GM23338 (cell line): ENCODE measurements at regions not wholly inside any gene's neighbourhood (a gene's known extent, or its start where the extent isn't known, plus 50 kb on each side); places are given as distances from the start of the nearest gene placed in this dataset.

Source experiments
- ATAC-seq: fragments of 200-7000 bp; cut with Tn5 transposase; 3 replicates; pipeline ENCODE4 v1.9.1; 2020
- DNase-seq: peaks from one replicate; pipeline ENCODE4 v3.0.0-alpha.2; 2015; ENCODE audit warnings: low spot score
- H2AFZ ChIP-seq: fragments of 200-600 bp; sonication (generic); 2 replicates; pipeline ENCODE4 v1.8.0; 2016; ENCODE audit warnings: antibody characterized with exemption, mild to moderate bottlenecking, moderate library complexity
- H3F3A ChIP-seq: fragments of 200-600 bp; sonication (generic); replicated peaks from 2 replicates; pipeline ENCODE4 v1.8.0; 2017; ENCODE audit warnings: antibody characterized with exemption, mixed run types, low read depth
- H3K27ac ChIP-seq: fragments of 200-600 bp; sonication (generic); 2 replicates; pipeline ENCODE4 v1.6.1; 2016; ENCODE audit warnings: low read depth
- H3K27me3 ChIP-seq: fragments of 200-600 bp; sonication (generic); 2 replicates; pipeline ENCODE4 v1.8.0; 2016; ENCODE audit warnings: mild to moderate bottlenecking, mixed run types, moderate library complexity; ENCODE audit not compliant: insufficient read depth
- H3K36me3 ChIP-seq: fragments of 200-600 bp; sonication (generic); 2 replicates; pipeline ENCODE4 v1.8.0; 2016; ENCODE audit warnings: mild to moderate bottlenecking; ENCODE audit not compliant: insufficient read depth
- H3K4me1 ChIP-seq: fragments of 200-600 bp; sonication (generic); 2 replicates; pipeline ENCODE4 v1.8.0; 2016; ENCODE audit warnings: mild to moderate bottlenecking, moderate library complexity; ENCODE audit not compliant: insufficient read depth
- H3K4me2 ChIP-seq: fragments of 200-600 bp; sonication (generic); 2 replicates; pipeline ENCODE4 v1.7.1; 2017; ENCODE audit warnings: mixed run types
- H3K4me3 ChIP-seq: fragments of 200-600 bp; sonication (generic); 2 replicates; pipeline ENCODE4 v1.6.1; 2016; ENCODE audit warnings: mixed run types
- H3K79me2 ChIP-seq: fragments of 200-600 bp; sonication (generic); replicated peaks from 2 replicates; pipeline ENCODE4 v1.8.0; 2017; ENCODE audit warnings: mild to moderate bottlenecking; ENCODE audit not compliant: insufficient read depth
- H3K9me2 ChIP-seq: fragments of 200-600 bp; sonication (generic); 2 replicates; pipeline ENCODE4 v1.8.0; 2017; ENCODE audit not compliant: insufficient read depth
- H4K20me1 ChIP-seq: fragments of 200-600 bp; sonication (generic); replicated peaks from 2 replicates; pipeline ENCODE4 v1.8.0; 2017; ENCODE audit warnings: mild to moderate bottlenecking; ENCODE audit not compliant: insufficient read depth
- H3K27ac Mint-ChIP-seq: 2 replicates; pipeline ENCODE4 v1.8.0; 2020; ENCODE audit warnings: inconsistent platforms, mild to moderate bottlenecking, moderate library complexity, mixed read lengths
- H3K27me3 Mint-ChIP-seq: 3 replicates; pipeline ENCODE4 v1.8.0; 2022; ENCODE audit warnings: low read depth, mild to moderate bottlenecking, moderate library complexity, mixed read lengths, inconsistent platforms; ENCODE audit not compliant: insufficient read depth, poor library complexity
- H3K36me3 Mint-ChIP-seq: 3 replicates; pipeline ENCODE4 v1.8.0; 2021; ENCODE audit warnings: low read depth, mild to moderate bottlenecking, inconsistent platforms, moderate library complexity, mixed read lengths
- H3K4me1 Mint-ChIP-seq: 3 replicates; pipeline ENCODE4 v1.8.0; 2020; ENCODE audit warnings: mild to moderate bottlenecking, inconsistent platforms, mixed read lengths
- H3K4me3 Mint-ChIP-seq: 3 replicates; pipeline ENCODE4 v1.8.0; 2021; ENCODE audit warnings: moderate library complexity, mild to moderate bottlenecking, inconsistent platforms, mixed read lengths
- H3K9me3 Mint-ChIP-seq: 3 replicates; pipeline ENCODE4 v1.8.0; 2020; ENCODE audit warnings: moderate library complexity, mild to moderate bottlenecking, inconsistent platforms, mixed read lengths
- CREB1 ChIP-seq: fragments of 250-450 bp; sonication (Bioruptor Pico); IDR thresholded peaks from 2 replicates; pipeline ENCODE4 v1.5.0; 2020; ENCODE audit warnings: low read depth, mild to moderate bottlenecking, moderate library complexity
- EZH2 ChIP-seq: fragments of 200-600 bp; sonication (generic); IDR thresholded peaks from one replicate; pipeline ENCODE4 v1.8.0; 2017; ENCODE audit warnings: antibody characterized with exemption, mild to moderate bottlenecking, low read depth; ENCODE audit not compliant: unreplicated experiment
- EZH2phosphoT487 ChIP-seq: fragments of 200-600 bp; sonication (generic); IDR thresholded peaks from one replicate; pipeline ENCODE4 v1.8.1; 2018; ENCODE audit warnings: antibody characterized with exemption; ENCODE audit not compliant: unreplicated experiment
- JUNB ChIP-seq: IDR thresholded peaks from one replicate; pipeline ENCODE4 v1.6.1; 2016; ENCODE audit warnings: antibody characterized with exemption; ENCODE audit not compliant: unreplicated experiment
- NANOG ChIP-seq: IDR thresholded peaks from 2 replicates; pipeline ENCODE4 v1.6.1; 2016; ENCODE audit warnings: antibody characterized with exemption, borderline replicate concordance
- POLR2AphosphoS5 ChIP-seq: IDR thresholded peaks from 2 replicates; pipeline ENCODE4 v1.6.1; 2016; ENCODE audit warnings: antibody characterized with exemption, low read depth
- STAT1 ChIP-seq: IDR thresholded peaks from one replicate; pipeline ENCODE4 v1.6.1; 2016; ENCODE audit warnings: antibody characterized with exemption; ENCODE audit not compliant: unreplicated experiment
- ZNF114 ChIP-seq: fragments of 250-450 bp; sonication (Bioruptor Pico); IDR thresholded peaks from 2 replicates; pipeline ENCODE4 v1.5.0; 2020; ENCODE audit warnings: mild to moderate bottlenecking, moderate library complexity
- ZNF331 ChIP-seq: fragments of 250-450 bp; sonication (Bioruptor Pico); IDR thresholded peaks from 2 replicates; pipeline ENCODE4 v1.5.0; 2020; ENCODE audit warnings: low read depth, mild to moderate bottlenecking, moderate library complexity
- TF ChIP-seq, protein P1 (sequence below): fragments of 250-450 bp; sonication (Bioruptor Pico); IDR thresholded peaks from 2 replicates; pipeline ENCODE4 v1.5.0; 2020; ENCODE audit warnings: mild to moderate bottlenecking, moderate library complexity
- TF ChIP-seq, protein P2 (sequence below), 2 experiments: fragments of 200-600 bp in 1 of 2; sonication (generic) in 1 of 2; conservative IDR thresholded peaks; 2 replicates each; pipeline versions ENCODE4 v1.5.1 to v1.6.1; 2016 to 2017; ENCODE audit warnings: antibody characterized with exemption in 2 of 2, low read depth in 2 of 2, mild to moderate bottlenecking in 2 of 2, moderate library complexity in 1 of 2
- TF ChIP-seq, protein P3 (sequence below): IDR thresholded peaks from one replicate; pipeline ENCODE4 v1.6.1; 2018; ENCODE audit warnings: antibody characterized with exemption; ENCODE audit not compliant: unreplicated experiment
- TF ChIP-seq, protein P4 (sequence below): IDR thresholded peaks from 2 replicates; pipeline ENCODE4 v1.6.1; 2016; ENCODE audit warnings: antibody characterized with exemption

DNA sequence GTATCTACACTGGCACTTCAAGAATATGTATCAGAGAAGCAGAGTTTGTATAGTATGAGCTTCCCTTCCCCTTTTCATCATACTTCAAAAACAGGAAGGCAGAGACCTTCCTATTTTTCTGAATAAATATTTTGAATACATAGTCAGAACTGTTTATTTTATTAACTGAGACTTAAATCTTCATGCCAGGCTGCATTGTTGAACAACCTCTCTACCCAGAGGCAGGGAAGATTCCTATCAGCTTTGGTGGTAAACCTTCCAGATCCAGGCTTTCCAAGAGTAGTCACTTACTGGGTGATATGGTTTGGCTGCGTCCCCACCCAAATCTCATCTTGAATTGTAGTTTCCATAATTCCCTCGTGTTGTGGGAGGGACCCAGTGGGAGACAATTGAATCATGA is 217.4 kb upstream of the ATP11B start:
- Histone ChIP-seq H4K20me1 (no peaks in the 10 kb centered on the region), H3K4me2 (no peak overlapping the region), H3F3A (no peaks in the 10 kb centered on the region), H2AFZ (no peak overlapping the region), H3K27ac (no peak overlapping the region), H3K36me3 (no peaks in the 10 kb centered on the region), H3K27me3 (no peaks in the 10 kb centered on the region), H3K4me3 (no peak overlapping the region), H3K79me2 (no peaks in the 10 kb centered on the region), H3K9me2 (peaks cover 2% of the 10 kb centered on the region; the same call in 1 of the 2 replicates), H3K4me1 (no peaks in the 10 kb centered on the region)
- DNase-seq (no peak), ATAC-seq (no peak)
- Mint-ChIP-seq H3K27ac (no peak overlapping the region), H3K4me3 (no peak overlapping the region), H3K4me1 (no peaks in the 10 kb centered on the region), H3K36me3 (no peaks in the 10 kb centered on the region), H3K27me3 (no peaks in the 10 kb centered on the region), H3K9me3 (no peaks in the 10 kb centered on the region)
- TF ChIP-seq CREB1 (CRISPR knock-in tag) (no peak), JUNB (no peak), STAT1 (no peak), EZH2phosphoT487 (no peak), NANOG (no peak), POLR2AphosphoS5 (no peak), EZH2 (no peak), ZNF331 (CRISPR knock-in tag) (no peak), ZNF114 (CRISPR knock-in tag) (no peak)
- TF ChIP-seq, protein P1, sequence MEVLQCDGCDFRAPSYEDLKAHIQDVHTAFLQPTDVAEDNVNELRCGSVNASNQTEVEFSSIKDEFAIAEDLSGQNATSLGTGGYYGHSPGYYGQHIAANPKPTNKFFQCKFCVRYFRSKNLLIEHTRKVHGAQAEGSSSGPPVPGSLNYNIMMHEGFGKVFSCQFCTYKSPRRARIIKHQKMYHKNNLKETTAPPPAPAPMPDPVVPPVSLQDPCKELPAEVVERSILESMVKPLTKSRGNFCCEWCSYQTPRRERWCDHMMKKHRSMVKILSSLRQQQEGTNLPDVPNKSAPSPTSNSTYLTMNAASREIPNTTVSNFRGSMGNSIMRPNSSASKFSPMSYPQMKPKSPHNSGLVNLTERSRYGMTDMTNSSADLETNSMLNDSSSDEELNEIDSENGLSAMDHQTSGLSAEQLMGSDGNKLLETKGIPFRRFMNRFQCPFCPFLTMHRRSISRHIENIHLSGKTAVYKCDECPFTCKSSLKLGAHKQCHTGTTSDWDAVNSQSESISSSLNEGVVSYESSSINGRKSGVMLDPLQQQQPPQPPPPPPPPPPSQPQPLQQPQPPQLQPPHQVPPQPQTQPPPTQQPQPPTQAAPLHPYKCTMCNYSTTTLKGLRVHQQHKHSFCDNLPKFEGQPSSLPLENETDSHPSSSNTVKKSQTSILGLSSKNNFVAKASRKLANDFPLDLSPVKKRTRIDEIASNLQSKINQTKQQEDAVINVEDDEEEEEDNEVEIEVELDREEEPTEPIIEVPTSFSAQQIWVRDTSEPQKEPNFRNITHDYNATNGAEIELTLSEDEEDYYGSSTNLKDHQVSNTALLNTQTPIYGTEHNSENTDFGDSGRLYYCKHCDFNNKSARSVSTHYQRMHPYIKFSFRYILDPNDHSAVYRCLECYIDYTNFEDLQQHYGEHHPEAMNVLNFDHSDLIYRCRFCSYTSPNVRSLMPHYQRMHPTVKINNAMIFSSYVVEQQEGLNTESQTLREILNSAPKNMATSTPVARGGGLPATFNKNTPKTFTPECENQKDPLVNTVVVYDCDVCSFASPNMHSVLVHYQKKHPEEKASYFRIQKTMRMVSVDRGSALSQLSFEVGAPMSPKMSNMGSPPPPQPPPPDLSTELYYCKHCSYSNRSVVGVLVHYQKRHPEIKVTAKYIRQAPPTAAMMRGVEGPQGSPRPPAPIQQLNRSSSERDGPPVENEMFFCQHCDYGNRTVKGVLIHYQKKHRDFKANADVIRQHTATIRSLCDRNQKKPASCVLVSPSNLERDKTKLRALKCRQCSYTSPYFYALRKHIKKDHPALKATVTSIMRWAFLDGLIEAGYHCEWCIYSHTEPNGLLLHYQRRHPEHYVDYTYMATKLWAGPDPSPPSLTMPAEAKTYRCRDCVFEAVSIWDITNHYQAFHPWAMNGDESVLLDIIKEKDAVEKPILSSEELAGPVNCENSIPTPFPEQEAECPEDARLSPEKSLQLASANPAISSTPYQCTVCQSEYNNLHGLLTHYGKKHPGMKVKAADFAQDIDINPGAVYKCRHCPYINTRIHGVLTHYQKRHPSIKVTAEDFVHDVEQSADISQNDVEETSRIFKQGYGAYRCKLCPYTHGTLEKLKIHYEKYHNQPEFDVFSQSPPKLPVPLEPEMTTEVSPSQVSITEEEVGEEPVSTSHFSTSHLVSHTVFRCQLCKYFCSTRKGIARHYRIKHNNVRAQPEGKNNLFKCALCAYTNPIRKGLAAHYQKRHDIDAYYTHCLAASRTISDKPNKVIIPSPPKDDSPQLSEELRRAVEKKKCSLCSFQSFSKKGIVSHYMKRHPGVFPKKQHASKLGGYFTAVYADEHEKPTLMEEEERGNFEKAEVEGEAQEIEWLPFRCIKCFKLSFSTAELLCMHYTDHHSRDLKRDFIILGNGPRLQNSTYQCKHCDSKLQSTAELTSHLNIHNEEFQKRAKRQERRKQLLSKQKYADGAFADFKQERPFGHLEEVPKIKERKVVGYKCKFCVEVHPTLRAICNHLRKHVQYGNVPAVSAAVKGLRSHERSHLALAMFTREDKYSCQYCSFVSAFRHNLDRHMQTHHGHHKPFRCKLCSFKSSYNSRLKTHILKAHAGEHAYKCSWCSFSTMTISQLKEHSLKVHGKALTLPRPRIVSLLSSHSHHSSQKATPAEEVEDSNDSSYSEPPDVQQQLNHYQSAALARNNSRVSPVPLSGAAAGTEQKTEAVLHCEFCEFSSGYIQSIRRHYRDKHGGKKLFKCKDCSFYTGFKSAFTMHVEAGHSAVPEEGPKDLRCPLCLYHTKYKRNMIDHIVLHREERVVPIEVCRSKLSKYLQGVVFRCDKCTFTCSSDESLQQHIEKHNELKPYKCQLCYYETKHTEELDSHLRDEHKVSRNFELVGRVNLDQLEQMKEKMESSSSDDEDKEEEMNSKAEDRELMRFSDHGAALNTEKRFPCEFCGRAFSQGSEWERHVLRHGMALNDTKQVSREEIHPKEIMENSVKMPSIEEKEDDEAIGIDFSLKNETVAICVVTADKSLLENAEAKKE (CRISPR knock-in tag): no peak
- TF ChIP-seq, protein P2, sequence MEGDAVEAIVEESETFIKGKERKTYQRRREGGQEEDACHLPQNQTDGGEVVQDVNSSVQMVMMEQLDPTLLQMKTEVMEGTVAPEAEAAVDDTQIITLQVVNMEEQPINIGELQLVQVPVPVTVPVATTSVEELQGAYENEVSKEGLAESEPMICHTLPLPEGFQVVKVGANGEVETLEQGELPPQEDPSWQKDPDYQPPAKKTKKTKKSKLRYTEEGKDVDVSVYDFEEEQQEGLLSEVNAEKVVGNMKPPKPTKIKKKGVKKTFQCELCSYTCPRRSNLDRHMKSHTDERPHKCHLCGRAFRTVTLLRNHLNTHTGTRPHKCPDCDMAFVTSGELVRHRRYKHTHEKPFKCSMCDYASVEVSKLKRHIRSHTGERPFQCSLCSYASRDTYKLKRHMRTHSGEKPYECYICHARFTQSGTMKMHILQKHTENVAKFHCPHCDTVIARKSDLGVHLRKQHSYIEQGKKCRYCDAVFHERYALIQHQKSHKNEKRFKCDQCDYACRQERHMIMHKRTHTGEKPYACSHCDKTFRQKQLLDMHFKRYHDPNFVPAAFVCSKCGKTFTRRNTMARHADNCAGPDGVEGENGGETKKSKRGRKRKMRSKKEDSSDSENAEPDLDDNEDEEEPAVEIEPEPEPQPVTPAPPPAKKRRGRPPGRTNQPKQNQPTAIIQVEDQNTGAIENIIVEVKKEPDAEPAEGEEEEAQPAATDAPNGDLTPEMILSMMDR (conservative IDR thresholded peaks at IDR 0.05; ENCODE audit: low read depth in 2 of 2): no peak
- TF ChIP-seq, protein P3, sequence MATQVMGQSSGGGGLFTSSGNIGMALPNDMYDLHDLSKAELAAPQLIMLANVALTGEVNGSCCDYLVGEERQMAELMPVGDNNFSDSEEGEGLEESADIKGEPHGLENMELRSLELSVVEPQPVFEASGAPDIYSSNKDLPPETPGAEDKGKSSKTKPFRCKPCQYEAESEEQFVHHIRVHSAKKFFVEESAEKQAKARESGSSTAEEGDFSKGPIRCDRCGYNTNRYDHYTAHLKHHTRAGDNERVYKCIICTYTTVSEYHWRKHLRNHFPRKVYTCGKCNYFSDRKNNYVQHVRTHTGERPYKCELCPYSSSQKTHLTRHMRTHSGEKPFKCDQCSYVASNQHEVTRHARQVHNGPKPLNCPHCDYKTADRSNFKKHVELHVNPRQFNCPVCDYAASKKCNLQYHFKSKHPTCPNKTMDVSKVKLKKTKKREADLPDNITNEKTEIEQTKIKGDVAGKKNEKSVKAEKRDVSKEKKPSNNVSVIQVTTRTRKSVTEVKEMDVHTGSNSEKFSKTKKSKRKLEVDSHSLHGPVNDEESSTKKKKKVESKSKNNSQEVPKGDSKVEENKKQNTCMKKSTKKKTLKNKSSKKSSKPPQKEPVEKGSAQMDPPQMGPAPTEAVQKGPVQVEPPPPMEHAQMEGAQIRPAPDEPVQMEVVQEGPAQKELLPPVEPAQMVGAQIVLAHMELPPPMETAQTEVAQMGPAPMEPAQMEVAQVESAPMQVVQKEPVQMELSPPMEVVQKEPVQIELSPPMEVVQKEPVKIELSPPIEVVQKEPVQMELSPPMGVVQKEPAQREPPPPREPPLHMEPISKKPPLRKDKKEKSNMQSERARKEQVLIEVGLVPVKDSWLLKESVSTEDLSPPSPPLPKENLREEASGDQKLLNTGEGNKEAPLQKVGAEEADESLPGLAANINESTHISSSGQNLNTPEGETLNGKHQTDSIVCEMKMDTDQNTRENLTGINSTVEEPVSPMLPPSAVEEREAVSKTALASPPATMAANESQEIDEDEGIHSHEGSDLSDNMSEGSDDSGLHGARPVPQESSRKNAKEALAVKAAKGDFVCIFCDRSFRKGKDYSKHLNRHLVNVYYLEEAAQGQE: no peak
- TF ChIP-seq, protein P4, sequence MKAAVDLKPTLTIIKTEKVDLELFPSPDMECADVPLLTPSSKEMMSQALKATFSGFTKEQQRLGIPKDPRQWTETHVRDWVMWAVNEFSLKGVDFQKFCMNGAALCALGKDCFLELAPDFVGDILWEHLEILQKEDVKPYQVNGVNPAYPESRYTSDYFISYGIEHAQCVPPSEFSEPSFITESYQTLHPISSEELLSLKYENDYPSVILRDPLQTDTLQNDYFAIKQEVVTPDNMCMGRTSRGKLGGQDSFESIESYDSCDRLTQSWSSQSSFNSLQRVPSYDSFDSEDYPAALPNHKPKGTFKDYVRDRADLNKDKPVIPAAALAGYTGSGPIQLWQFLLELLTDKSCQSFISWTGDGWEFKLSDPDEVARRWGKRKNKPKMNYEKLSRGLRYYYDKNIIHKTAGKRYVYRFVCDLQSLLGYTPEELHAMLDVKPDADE: no peak
